ENCODE measurements at regions not wholly inside any gene's neighbourhood (a gene's known extent, or its start where the extent isn't known, plus 50 kb on each side); places are given as distances from the start of the nearest gene placed in this dataset.

GRCh38 chr4:19623866-19624265 lies 627.8 kb upstream of the SLIT2 start:
- H3K79me2 ChIP-seq (ENCODE audit: low read depth): no peaks in the 10 kb centered on the region
- H3K36me3 ChIP-seq (ENCODE audit: low read depth): no peaks in the 10 kb centered on the region
- no peaks in the 10 kb centered on the region for H3F3A ChIP-seq (ENCODE audit: insufficient read depth, low read depth)
- ChIA-PET CTCF (no interaction called here), POLR2A (ENCODE audit: unreplicated experiment) (no interaction called here)
- no peak overlapping the region for H3K27ac ChIP-seq
- BruUV-seq (replicated peaks): no TSS peak
- H3K9me2 ChIP-seq (ENCODE audit: insufficient read depth): no peaks in the 10 kb centered on the region
- H3K4me1 ChIP-seq (replicated peaks; ENCODE audit: insufficient read depth): no peaks in the 10 kb centered on the region
- H2AFZ ChIP-seq: no peak overlapping the region
- no peak overlapping the region for H3K4me2 ChIP-seq
- H3K9me3 ChIP-seq (ENCODE audit: insufficient read depth, low read depth): no peaks in the 10 kb centered on the region
- no peak for TF ChIP-seq EZH2 (IDR thresholded peaks at IDR 0.05; ENCODE audit: low read depth)
- TF ChIP-seq, protein P1, sequence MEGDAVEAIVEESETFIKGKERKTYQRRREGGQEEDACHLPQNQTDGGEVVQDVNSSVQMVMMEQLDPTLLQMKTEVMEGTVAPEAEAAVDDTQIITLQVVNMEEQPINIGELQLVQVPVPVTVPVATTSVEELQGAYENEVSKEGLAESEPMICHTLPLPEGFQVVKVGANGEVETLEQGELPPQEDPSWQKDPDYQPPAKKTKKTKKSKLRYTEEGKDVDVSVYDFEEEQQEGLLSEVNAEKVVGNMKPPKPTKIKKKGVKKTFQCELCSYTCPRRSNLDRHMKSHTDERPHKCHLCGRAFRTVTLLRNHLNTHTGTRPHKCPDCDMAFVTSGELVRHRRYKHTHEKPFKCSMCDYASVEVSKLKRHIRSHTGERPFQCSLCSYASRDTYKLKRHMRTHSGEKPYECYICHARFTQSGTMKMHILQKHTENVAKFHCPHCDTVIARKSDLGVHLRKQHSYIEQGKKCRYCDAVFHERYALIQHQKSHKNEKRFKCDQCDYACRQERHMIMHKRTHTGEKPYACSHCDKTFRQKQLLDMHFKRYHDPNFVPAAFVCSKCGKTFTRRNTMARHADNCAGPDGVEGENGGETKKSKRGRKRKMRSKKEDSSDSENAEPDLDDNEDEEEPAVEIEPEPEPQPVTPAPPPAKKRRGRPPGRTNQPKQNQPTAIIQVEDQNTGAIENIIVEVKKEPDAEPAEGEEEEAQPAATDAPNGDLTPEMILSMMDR (conservative IDR thresholded peaks at IDR 0.05): no peak
- intact Hi-C loops (cut with micrococcal nuclease; ENCODE audit: unreplicated experiment): no loop called here
- no peaks in the 10 kb centered on the region for H3K27me3 ChIP-seq (ENCODE audit: insufficient read depth, low read depth)
- H4K20me1 ChIP-seq (ENCODE audit: insufficient read depth): no peaks in the 10 kb centered on the region
- no peak for DNase-seq
- no peak overlapping the region for H3K4me3 ChIP-seq

DNA sequence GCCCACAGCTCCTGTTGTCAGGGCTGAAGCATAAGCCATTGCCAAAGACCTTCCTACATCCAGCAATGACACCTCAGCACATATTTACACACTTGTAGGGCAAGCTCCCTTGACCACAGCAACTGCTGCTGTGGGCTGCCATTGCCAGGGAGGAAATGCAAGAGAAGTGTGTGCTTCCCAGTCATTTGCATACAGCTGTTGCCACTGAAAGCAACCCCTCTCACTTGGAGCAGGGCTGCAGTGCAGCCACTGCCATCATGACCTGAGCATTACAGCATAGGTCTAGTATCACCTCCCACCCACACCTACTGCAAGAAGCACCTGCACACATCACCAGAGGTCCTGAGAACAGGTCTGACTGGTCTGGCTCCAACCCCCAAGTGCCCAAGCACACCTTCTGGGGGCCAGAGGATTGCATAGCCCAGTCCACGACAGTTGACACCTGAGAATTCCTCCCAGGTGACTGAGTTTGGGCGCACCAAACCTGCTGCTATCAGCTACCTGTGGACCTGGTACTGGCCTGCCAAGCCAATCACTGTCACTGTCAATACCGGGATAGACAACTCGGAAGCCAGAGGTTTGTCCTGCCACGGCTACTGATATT lies 636.5 kb upstream of the SLIT2 start:
- H3K27ac ChIP-seq: no peak overlapping the region
- BruUV-seq (replicated peaks): no TSS peak
- H3K36me3 ChIP-seq (ENCODE audit: low read depth): no peaks in the 10 kb centered on the region
- no peaks in the 10 kb centered on the region for H3K9me3 ChIP-seq (ENCODE audit: insufficient read depth, low read depth)
- ChIA-PET CTCF (no interaction called here), POLR2A (ENCODE audit: unreplicated experiment) (no interaction called here)
- no peaks in the 10 kb centered on the region for H3K79me2 ChIP-seq (ENCODE audit: low read depth)
- H3K9me2 ChIP-seq (ENCODE audit: insufficient read depth): no peaks in the 10 kb centered on the region
- DNase-seq: no peak
- intact Hi-C loops (cut with micrococcal nuclease; ENCODE audit: unreplicated experiment): no loop called here
- H3K4me1 ChIP-seq (replicated peaks; ENCODE audit: insufficient read depth): no peaks in the 10 kb centered on the region
- TF ChIP-seq EZH2 (IDR thresholded peaks at IDR 0.05; ENCODE audit: low read depth): no peak
- TF ChIP-seq, protein P1 (conservative IDR thresholded peaks at IDR 0.05): no peak
- no peak overlapping the region for H3K4me2 ChIP-seq
- H3K27me3 ChIP-seq (ENCODE audit: insufficient read depth, low read depth): no peaks in the 10 kb centered on the region
- H2AFZ ChIP-seq: no peak overlapping the region
- H3K4me3 ChIP-seq: no peak overlapping the region
- no peaks in the 10 kb centered on the region for H3F3A ChIP-seq (ENCODE audit: insufficient read depth, low read depth)
- H4K20me1 ChIP-seq (ENCODE audit: insufficient read depth): no peaks in the 10 kb centered on the region

DNA sequence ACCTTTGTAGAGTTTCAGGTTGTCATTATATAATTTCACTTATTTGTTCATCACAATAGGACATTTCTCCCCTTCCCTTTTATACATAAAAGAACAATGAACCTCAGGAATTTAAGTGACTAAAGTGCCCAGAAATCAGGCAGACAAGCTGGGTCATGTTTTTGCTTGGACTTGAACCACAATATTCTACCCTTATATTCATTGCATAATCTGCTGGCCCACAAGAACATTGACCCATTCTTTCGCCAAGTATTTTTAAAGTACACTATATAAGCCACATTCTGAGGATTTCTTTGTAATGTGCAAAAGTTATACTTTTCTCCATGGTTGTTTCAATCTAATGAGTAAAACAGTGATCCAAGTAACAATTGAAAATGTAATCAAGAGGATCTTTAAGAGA lies 637.5 kb upstream of the SLIT2 start:
- H3K4me2 ChIP-seq: no peak overlapping the region
- no peak for TF ChIP-seq EZH2 (IDR thresholded peaks at IDR 0.05; ENCODE audit: low read depth)
- TF ChIP-seq, protein P1 (conservative IDR thresholded peaks at IDR 0.05): no peak

More for the DNA sequence above, 637.5 kb upstream of the SLIT2 start:
- no peak overlapping the region for H3K27ac ChIP-seq
- intact Hi-C loops (cut with micrococcal nuclease; ENCODE audit: unreplicated experiment): no loop called here
- BruUV-seq (replicated peaks): no TSS peak
- no peaks in the 10 kb centered on the region for H3K79me2 ChIP-seq (ENCODE audit: low read depth)
- H3F3A ChIP-seq (ENCODE audit: insufficient read depth, low read depth): no peaks in the 10 kb centered on the region
- H3K27me3 ChIP-seq (ENCODE audit: insufficient read depth, low read depth): no peaks in the 10 kb centered on the region
- H3K4me1 ChIP-seq (replicated peaks; ENCODE audit: insufficient read depth): no peaks in the 10 kb centered on the region
- no peaks in the 10 kb centered on the region for H3K9me3 ChIP-seq (ENCODE audit: insufficient read depth, low read depth)
- H2AFZ ChIP-seq: no peak overlapping the region
- no peaks in the 10 kb centered on the region for H3K9me2 ChIP-seq (ENCODE audit: insufficient read depth)
- H4K20me1 ChIP-seq (ENCODE audit: insufficient read depth): no peaks in the 10 kb centered on the region
- H3K36me3 ChIP-seq (ENCODE audit: low read depth): no peaks in the 10 kb centered on the region
- no peak for DNase-seq
- H3K4me3 ChIP-seq: no peak overlapping the region
- CTCF ChIA-PET: no interaction called here
- POLR2A ChIA-PET (ENCODE audit: unreplicated experiment): no interaction called here

Data from PC-9 (cell line).